ENCODE measurements at regions not wholly inside any gene's neighbourhood (a gene's known extent, or its start where the extent isn't known, plus 50 kb on each side); places are given as distances from the start of the nearest gene placed in this dataset.

- H3K27me3 ChIP-seq (ENCODE audit: control insufficient read depth, insufficient read depth, low read length), result no peaks in the 10 kb centered on the region
- H3K9me3 ChIP-seq (ENCODE audit: control insufficient read depth, low read length), result no peaks in the 10 kb centered on the region
- H2AFZ ChIP-seq, result no peak overlapping the region
- TF ChIP-seq CTCF (IDR thresholded peaks at IDR 0.05), result no peak
- H3K4me1 ChIP-seq, result no peaks in the 10 kb centered on the region
- H3K4me3 ChIP-seq (ENCODE audit: low read depth, low read length), result no peak overlapping the region
- no peak overlapping the region for H3K9ac ChIP-seq
- H3K27ac ChIP-seq, result no peak overlapping the region
- H3K4me2 ChIP-seq (ENCODE audit: low read length), result no peak overlapping the region
- no peaks in the 10 kb centered on the region for H3K79me2 ChIP-seq
- no peaks in the 10 kb centered on the region for H3K36me3 ChIP-seq (ENCODE audit: control insufficient read depth, insufficient read depth, low read length)
These were observed 230.8 kb upstream of the SMIM21 start for GRCh38 chr18:75658330-75658729.

GRCh38 chr18:75656563-75657247 is 229.2 kb upstream of the SMIM21 start:
- H3K36me3 ChIP-seq (ENCODE audit: control insufficient read depth, insufficient read depth, low read length), result no peaks in the 10 kb centered on the region
- H3K9me3 ChIP-seq (ENCODE audit: control insufficient read depth, low read length), result no peaks in the 10 kb centered on the region
- H3K4me2 ChIP-seq (ENCODE audit: low read length), result no peak overlapping the region
- no peaks in the 10 kb centered on the region for H3K27me3 ChIP-seq (ENCODE audit: control insufficient read depth, insufficient read depth, low read length)
- no peak for TF ChIP-seq CTCF (IDR thresholded peaks at IDR 0.05)
- no peak overlapping the region for H3K9ac ChIP-seq
- H3K4me1 ChIP-seq, result no peaks in the 10 kb centered on the region
- no peak overlapping the region for H3K4me3 ChIP-seq (ENCODE audit: low read depth, low read length)
- H2AFZ ChIP-seq, result no peak overlapping the region
- no peak overlapping the region for H3K27ac ChIP-seq
- no peaks in the 10 kb centered on the region for H3K79me2 ChIP-seq

- H3K27me3 ChIP-seq (ENCODE audit: control insufficient read depth, insufficient read depth, low read length), result no peaks in the 10 kb centered on the region
- H2AFZ ChIP-seq, result no peak overlapping the region
- H3K4me3 ChIP-seq (ENCODE audit: low read depth, low read length), result no peak overlapping the region
- H3K27ac ChIP-seq, result no peak overlapping the region
- H3K36me3 ChIP-seq (ENCODE audit: control insufficient read depth, insufficient read depth, low read length), result no peaks in the 10 kb centered on the region
- no peaks in the 10 kb centered on the region for H3K9me3 ChIP-seq (ENCODE audit: control insufficient read depth, low read length)
- H3K9ac ChIP-seq, result no peak overlapping the region
- H3K79me2 ChIP-seq, result no peaks in the 10 kb centered on the region
- H3K4me1 ChIP-seq, result no peaks in the 10 kb centered on the region
- no peak overlapping the region for H3K4me2 ChIP-seq (ENCODE audit: low read length)
- TF ChIP-seq CTCF (IDR thresholded peaks at IDR 0.05), result no peak
These were observed 228.5 kb upstream of the SMIM21 start for GRCh38 chr18:75656035-75656434.

GRCh38 chr18:75654851-75655751 is 227.6 kb upstream of the SMIM21 start:
- H3K4me1 ChIP-seq, result no peaks in the 10 kb centered on the region
- H3K79me2 ChIP-seq, result no peaks in the 10 kb centered on the region
- no peaks in the 10 kb centered on the region for H3K36me3 ChIP-seq (ENCODE audit: control insufficient read depth, insufficient read depth, low read length)
- no peak for TF ChIP-seq CTCF (IDR thresholded peaks at IDR 0.05)
- H3K27me3 ChIP-seq (ENCODE audit: control insufficient read depth, insufficient read depth, low read length), result no peaks in the 10 kb centered on the region
- no peak overlapping the region for H3K4me2 ChIP-seq (ENCODE audit: low read length)
- H3K4me3 ChIP-seq (ENCODE audit: low read depth, low read length), result no peak overlapping the region
- no peak overlapping the region for H2AFZ ChIP-seq
- H3K27ac ChIP-seq, result no peak overlapping the region
- H3K9ac ChIP-seq, result no peak overlapping the region
- no peaks in the 10 kb centered on the region for H3K9me3 ChIP-seq (ENCODE audit: control insufficient read depth, low read length)
